ENCODE measurements at regions not wholly inside any gene's neighbourhood (a gene's known extent, or its start where the extent isn't known, plus 50 kb on each side); places are given as distances from the start of the nearest gene placed in this dataset.
A peak's percentile ranks its signal among the peaks of the same experiment; 100 is the strongest.

DNA sequence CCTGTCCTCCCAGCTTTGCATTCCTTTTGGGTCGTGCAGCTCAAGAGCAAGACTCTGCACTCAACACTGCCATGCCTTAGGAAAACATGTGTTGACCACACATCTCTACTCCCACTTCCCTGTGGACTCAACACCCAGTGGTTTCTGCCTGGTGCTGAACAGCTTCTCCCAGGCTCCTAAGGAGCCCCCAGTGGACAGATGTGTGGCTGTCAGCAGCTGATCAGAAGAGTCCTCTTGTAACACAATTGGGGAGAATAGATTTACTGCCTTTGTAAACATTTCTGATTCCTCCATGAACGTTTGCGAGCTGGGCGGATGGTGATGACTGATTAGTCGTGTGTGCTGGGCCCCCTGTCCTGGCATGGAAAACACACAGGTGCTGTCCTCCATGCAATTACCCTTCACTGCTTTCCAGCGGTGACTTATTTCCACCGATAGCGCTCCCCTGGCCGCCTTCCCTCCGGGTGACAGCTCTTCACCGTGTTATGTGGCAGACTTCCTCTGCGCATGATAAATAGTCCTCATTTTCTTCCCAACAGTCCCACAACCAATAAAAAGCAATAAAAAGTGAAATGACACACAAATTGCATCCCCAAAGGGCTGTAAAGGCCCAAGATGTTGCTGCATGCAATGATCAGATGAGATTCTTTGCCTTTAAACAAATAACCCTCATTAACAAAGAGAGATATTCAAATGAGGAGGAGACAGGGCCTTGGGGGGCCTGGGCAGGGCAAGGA, 249.4 kb upstream of the AJAP1 start:
- WGBS, 2 donors = 32 to 45% methylated on average over 12 of the region's 12 CpGs
- H3K4me3 ChIP-seq (ENCODE audit: low read depth, poor library complexity, severe bottlenecking) = no peak overlapping the region
- intact Hi-C loops (cut with DNase I; ENCODE audit: low total_unique reads) = no loop called here
- DNase-seq (ENCODE audit: low spot score in 2 of 2) = no peak
- no peak for TF ChIP-seq POLR2A (IDR thresholded peaks at IDR 0.05)
- TF ChIP-seq, protein P1, sequence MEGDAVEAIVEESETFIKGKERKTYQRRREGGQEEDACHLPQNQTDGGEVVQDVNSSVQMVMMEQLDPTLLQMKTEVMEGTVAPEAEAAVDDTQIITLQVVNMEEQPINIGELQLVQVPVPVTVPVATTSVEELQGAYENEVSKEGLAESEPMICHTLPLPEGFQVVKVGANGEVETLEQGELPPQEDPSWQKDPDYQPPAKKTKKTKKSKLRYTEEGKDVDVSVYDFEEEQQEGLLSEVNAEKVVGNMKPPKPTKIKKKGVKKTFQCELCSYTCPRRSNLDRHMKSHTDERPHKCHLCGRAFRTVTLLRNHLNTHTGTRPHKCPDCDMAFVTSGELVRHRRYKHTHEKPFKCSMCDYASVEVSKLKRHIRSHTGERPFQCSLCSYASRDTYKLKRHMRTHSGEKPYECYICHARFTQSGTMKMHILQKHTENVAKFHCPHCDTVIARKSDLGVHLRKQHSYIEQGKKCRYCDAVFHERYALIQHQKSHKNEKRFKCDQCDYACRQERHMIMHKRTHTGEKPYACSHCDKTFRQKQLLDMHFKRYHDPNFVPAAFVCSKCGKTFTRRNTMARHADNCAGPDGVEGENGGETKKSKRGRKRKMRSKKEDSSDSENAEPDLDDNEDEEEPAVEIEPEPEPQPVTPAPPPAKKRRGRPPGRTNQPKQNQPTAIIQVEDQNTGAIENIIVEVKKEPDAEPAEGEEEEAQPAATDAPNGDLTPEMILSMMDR (IDR thresholded peaks at IDR 0.05) = no peak

DNA sequence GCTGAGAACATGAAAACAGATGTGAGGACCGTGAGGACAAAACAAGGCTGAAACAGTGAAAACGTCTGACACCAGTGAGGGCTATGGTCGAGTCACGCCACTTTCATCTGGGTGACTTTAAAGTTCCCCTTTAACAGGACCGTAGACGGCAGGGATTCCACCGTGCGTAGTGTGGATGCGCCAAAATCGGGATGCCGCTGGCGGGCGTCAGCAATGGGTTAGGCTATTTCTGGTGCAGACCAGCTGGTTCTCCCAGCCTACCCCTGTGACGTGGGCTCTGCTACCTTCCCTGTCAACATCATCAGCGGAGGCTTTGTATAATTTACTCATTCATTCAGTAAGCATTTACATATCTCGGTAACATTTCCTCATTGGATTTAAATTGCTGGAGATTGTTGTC, 246.6 kb upstream of the AJAP1 start:
- intact Hi-C loops (cut with DNase I; ENCODE audit: low total_unique reads) = no loop called here
- WGBS, 2 donors = 83 to 91% methylated on average over 16 of the region's 16 CpGs
- TF ChIP-seq, protein P1 (IDR thresholded peaks at IDR 0.05) = no peak
- no peak for TF ChIP-seq POLR2A (IDR thresholded peaks at IDR 0.05)
- DNase-seq (ENCODE audit: low spot score in 2 of 2) = peak in 1 of 2 donors; percentile 59
- H3K4me3 ChIP-seq (ENCODE audit: low read depth, poor library complexity, severe bottlenecking) = no peak overlapping the region

DNA sequence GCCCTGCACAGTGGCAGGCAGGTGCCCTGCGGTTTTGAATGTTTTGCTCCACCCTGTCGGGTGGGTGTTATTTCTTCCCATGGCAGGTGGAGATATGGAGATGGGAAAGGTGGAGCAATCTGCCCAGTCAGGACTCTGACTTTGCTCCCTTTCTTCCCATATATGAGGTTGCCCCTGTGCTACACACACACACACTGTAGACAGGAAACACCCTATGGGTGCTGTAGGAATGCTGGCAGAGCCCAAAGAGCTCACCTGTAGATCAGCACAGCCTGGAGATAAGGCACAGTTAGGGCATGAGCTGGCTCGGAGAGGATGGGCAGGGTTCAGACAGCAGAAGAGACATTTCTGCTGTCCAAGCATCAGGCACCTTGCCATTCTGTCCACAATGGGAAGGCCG, 246.0 kb upstream of the AJAP1 start:
- H3K4me3 ChIP-seq (ENCODE audit: low read depth, poor library complexity, severe bottlenecking) = no peak overlapping the region
- TF ChIP-seq, protein P1 (IDR thresholded peaks at IDR 0.05) = no peak
- TF ChIP-seq POLR2A (IDR thresholded peaks at IDR 0.05) = no peak
- intact Hi-C loops (cut with DNase I; ENCODE audit: low total_unique reads) = no loop called here
- 59 to 74% methylated on average over 4 of the region's 4 CpGs for WGBS, 2 donors
- peak in 1 of 2 donors; percentile 56 for DNase-seq (ENCODE audit: low spot score in 2 of 2)

DNA sequence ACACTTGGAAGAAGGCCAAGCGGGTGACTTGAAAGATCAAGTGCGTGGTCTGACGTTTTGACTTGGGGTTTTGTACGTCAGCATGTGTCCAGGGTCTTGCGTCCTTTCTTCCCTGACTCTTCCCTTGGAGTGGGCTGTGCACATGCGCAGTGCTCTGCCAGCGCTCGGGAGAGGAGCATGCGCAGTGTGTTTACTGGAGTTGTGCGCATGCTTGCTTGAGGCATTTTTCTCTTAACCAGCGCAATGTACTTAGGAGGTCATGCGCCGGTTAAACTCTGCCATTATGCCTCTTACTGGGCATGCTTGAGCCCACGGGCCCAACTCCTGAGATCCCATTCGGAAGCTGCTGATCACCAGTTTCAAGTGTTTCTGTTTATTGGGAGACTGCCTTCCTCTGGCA, 242.5 kb upstream of the AJAP1 start:
- DNase-seq (ENCODE audit: low spot score in 2 of 2) = peak in 1 of 2 donors; percentile 40
- H3K4me3 ChIP-seq (ENCODE audit: low read depth, poor library complexity, severe bottlenecking) = no peak overlapping the region
- TF ChIP-seq POLR2A (IDR thresholded peaks at IDR 0.05) = no peak
- TF ChIP-seq, protein P1 (IDR thresholded peaks at IDR 0.05) = no peak
- intact Hi-C loops (cut with DNase I; ENCODE audit: low total_unique reads) = no loop called here
- WGBS, 2 donors = 90% methylated on average over 15 of the region's 15 CpGs

DNA sequence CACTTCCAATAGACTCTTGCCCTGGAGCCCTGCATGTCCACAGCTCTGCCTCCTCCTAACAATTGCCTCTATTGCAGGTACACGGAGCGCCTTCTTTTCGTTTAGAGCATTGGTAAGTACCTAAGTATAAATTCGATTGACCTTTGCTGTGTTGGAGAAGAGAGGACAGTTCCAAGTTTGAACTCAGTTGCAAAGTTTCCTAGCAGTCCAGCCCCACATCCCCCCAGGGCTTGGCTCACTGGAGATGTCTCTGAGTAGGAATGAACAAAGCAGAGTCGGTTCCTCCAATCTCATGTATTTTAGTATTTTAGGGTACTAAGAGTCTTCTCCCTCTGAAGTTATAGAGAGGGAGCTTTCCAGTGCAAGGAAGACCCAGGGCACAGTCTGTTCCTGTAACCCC, 238.9 kb upstream of the AJAP1 start:
- DNase-seq (ENCODE audit: low spot score in 2 of 2) = peak in 1 of 2 donors; percentile 63
- no peak for TF ChIP-seq POLR2A (IDR thresholded peaks at IDR 0.05)
- TF ChIP-seq, protein P1 (IDR thresholded peaks at IDR 0.05) = no peak
- intact Hi-C loops (cut with DNase I; ENCODE audit: low total_unique reads) = no loop called here
- WGBS, 2 donors = 91 to 92% methylated on average over 5 of the region's 5 CpGs
- no peak overlapping the region for H3K4me3 ChIP-seq (ENCODE audit: low read depth, poor library complexity, severe bottlenecking)

DNA sequence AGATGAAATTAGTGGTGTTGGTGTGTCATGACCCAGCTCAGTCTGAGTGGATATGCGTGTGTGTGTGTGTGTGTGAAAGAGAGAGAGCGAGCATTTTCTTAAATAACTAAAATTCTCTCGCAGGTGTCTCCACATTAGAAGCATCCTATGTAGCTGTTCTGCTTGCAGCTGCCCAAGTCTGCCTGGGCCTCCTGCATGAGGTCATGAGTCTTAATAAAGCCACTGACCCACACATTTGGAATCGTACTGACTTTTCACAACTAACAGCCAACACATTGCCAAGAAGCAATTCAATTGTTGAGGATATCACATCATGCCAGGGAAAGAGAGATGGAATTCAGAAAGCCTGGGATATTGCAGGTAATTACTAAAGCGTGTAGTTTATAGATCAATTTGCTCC, 238.2 kb upstream of the AJAP1 start:
- intact Hi-C loops (cut with DNase I; ENCODE audit: low total_unique reads) = no loop called here
- 76 to 82% methylated on average over 5 of the region's 5 CpGs for WGBS, 2 donors
- TF ChIP-seq POLR2A (IDR thresholded peaks at IDR 0.05) = no peak
- TF ChIP-seq, protein P1 (IDR thresholded peaks at IDR 0.05) = no peak
- DNase-seq (ENCODE audit: low spot score in 2 of 2) = peak in 1 of 2 donors; percentile 6
- H3K4me3 ChIP-seq (ENCODE audit: low read depth, poor library complexity, severe bottlenecking) = no peak overlapping the region
